IMR-90 (cell line): ENCODE measurements at regions not wholly inside any gene's neighbourhood (a gene's known extent, or its start where the extent isn't known, plus 50 kb on each side); places are given as distances from the start of the nearest gene placed in this dataset.

Experiments used
- MAFK ChIP-seq: IDR thresholded peaks from 2 replicates; pipeline ENCODE4 v1.6.1; 2012; ENCODE audit warnings: low read depth, low read length, improper control_type of control experiment
- MXI1 ChIP-seq: IDR thresholded peaks from 2 replicates; pipeline ENCODE4 v1.6.1; 2012; ENCODE audit warnings: low read depth, mild to moderate bottlenecking, low read length, moderate library complexity, borderline replicate concordance
- POLR2A ChIP-seq: IDR thresholded peaks from 2 replicates; pipeline ENCODE4 v1.6.1; 2012; ENCODE audit warnings: mild to moderate bottlenecking, low read depth, low read length
- RCOR1 ChIP-seq: IDR thresholded peaks from 2 replicates; pipeline ENCODE4 v1.6.1; 2012; ENCODE audit warnings: mild to moderate bottlenecking, low read length, improper control_type of control experiment; ENCODE audit not compliant: insufficient replicate concordance
- RFX5 ChIP-seq: IDR thresholded peaks from 2 replicates; pipeline ENCODE4 v1.8.0; 2012; ENCODE audit warnings: low read depth, mild to moderate bottlenecking, low read length, moderate library complexity
- TF ChIP-seq, protein P1 (sequence below): conservative IDR thresholded peaks from 2 replicates; pipeline ENCODE4 v1.5.1; 2012; ENCODE audit warnings: mild to moderate bottlenecking, low read depth, low read length, improper control_type of control experiment
- TF ChIP-seq, protein P2 (sequence below): fragments of 150-350 bp; IDR thresholded peaks from 2 replicates; pipeline ENCODE4 v1.6.1; 2017; ENCODE audit warnings: mild to moderate bottlenecking, antibody characterized with exemption, low read length, low read depth

DNA sequence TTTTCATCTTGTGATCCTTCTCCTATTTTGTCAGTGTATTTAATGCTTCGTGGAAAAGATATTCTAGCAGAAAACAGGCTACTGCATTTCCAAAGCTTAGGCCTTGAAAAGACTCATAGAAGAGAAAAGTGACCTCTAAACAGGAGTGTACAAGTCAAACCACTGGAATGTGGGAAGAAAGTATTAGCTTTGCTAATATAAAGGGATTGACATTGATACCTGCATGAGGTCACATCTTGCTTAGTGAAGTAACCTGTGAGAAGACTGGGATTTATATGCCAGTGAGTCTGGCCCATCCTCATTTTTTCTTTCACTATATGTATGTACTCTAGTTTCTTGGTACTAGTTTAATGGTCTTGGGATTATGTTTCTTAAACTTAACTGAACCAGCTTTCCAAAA lies 132.9 kb upstream of the TMC3 start:
- no peak for TF ChIP-seq MXI1
- TF ChIP-seq, protein P1, sequence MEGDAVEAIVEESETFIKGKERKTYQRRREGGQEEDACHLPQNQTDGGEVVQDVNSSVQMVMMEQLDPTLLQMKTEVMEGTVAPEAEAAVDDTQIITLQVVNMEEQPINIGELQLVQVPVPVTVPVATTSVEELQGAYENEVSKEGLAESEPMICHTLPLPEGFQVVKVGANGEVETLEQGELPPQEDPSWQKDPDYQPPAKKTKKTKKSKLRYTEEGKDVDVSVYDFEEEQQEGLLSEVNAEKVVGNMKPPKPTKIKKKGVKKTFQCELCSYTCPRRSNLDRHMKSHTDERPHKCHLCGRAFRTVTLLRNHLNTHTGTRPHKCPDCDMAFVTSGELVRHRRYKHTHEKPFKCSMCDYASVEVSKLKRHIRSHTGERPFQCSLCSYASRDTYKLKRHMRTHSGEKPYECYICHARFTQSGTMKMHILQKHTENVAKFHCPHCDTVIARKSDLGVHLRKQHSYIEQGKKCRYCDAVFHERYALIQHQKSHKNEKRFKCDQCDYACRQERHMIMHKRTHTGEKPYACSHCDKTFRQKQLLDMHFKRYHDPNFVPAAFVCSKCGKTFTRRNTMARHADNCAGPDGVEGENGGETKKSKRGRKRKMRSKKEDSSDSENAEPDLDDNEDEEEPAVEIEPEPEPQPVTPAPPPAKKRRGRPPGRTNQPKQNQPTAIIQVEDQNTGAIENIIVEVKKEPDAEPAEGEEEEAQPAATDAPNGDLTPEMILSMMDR, result no peak
- no peak for TF ChIP-seq POLR2A
- TF ChIP-seq RFX5, result no peak
- TF ChIP-seq MAFK, result no peak
- no peak for TF ChIP-seq RCOR1
- TF ChIP-seq, protein P2, sequence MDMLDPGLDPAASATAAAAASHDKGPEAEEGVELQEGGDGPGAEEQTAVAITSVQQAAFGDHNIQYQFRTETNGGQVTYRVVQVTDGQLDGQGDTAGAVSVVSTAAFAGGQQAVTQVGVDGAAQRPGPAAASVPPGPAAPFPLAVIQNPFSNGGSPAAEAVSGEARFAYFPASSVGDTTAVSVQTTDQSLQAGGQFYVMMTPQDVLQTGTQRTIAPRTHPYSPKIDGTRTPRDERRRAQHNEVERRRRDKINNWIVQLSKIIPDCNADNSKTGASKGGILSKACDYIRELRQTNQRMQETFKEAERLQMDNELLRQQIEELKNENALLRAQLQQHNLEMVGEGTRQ, result no peak
